ENCODE measurements at regions not wholly inside any gene's neighbourhood (a gene's known extent, or its start where the extent isn't known, plus 50 kb on each side); places are given as distances from the start of the nearest gene placed in this dataset.

- Histone ChIP-seq H4K20me1 (ENCODE audit: insufficient read depth) (no peaks in the 10 kb centered on the region), H3K27me3 (ENCODE audit: insufficient read depth, low read length) (no peaks in the 10 kb centered on the region), H3K4me1 (ENCODE audit: control insufficient read depth in 1 of 2, insufficient read depth in 2 of 2, low read length in 2 of 2) (peaks cover 2 to 51% of the 10 kb centered on the region in 2 experiments; a peak in 3 of 4 replicates), H3K9me2 (ENCODE audit: insufficient read depth) (no peaks in the 10 kb centered on the region), H3K36me3 (ENCODE audit: control insufficient read depth in 1 of 2, insufficient read depth in 2 of 2, low read length in 2 of 2) (no peaks in the 10 kb centered on the region), H2AFZ (ENCODE audit: low read depth, low read length, poor library complexity, severe bottlenecking) (no peak overlapping the region), H3K79me2 (ENCODE audit: insufficient read depth, low read length) (no peaks in the 10 kb centered on the region), H3K27ac (ENCODE audit: low read depth, low read length) (no peak overlapping the region), H3K9ac (ENCODE audit: low read length) (no peak overlapping the region), H3K4me2 (ENCODE audit: low read length) (no peak overlapping the region), H3K9me3 (ENCODE audit: control insufficient read depth in 1 of 2, insufficient read depth in 1 of 2, low read depth in 1 of 2, low read length in 2 of 2) (no peaks in the 10 kb centered on the region), H3K4me3 (replicated peaks in 1 of 2; ENCODE audit: low read depth in 1 of 2, low read length in 2 of 2) (no peak overlapping the region)
- CTCF ChIA-PET = interaction anchor here (1.1 kb wide), 1 partner anchor 203 kb away, joined by 4 read pairs; no protein-coding TSS in a partner anchor
- intact Hi-C loops (cut with micrococcal nuclease) = loop anchor here (10.0 kb wide), 1 partner anchor 599 kb away; no protein-coding TSS in a partner anchor
- POLR2A ChIA-PET = no interaction called here
- RAD21 ChIA-PET (ENCODE audit: low non-redundant PET in 1 of 2, low total read pairs in 2 of 2, uncharacterized antibody in 2 of 2, unreplicated experiment in 2 of 2) = no interaction called here
- BruUV-seq (replicated peaks) = no TSS peak
- TF ChIP-seq FOSL1 (IDR thresholded peaks at IDR 0.05; ENCODE audit: low read depth) (no peak), ZNF274 (IDR thresholded peaks at IDR 0.05; ENCODE audit: low read depth, low read length) (no peak), MAX (IDR thresholded peaks at IDR 0.05) (no peak), CBX3 (IDR thresholded peaks at IDR 0.05; ENCODE audit: low read depth) (no peak), EZH2phosphoT487 (IDR thresholded peaks at IDR 0.05; ENCODE audit: borderline replicate concordance) (no peak)
- DNase-seq (ENCODE audit: low read depth, low spot score) = no peak
- no peak for ATAC-seq
These were observed 101.5 kb upstream of the MAML3 start for GRCh38 chr4:140255467-140255866.

- Histone ChIP-seq H4K20me1 (ENCODE audit: insufficient read depth) (no peaks in the 10 kb centered on the region), H3K9me3 (ENCODE audit: control insufficient read depth in 1 of 2, insufficient read depth in 1 of 2, low read depth in 1 of 2, low read length in 2 of 2) (no peaks in the 10 kb centered on the region), H3K27ac (ENCODE audit: low read depth, low read length) (no peak overlapping the region), H3K79me2 (ENCODE audit: insufficient read depth, low read length) (no peaks in the 10 kb centered on the region), H3K27me3 (ENCODE audit: insufficient read depth, low read length) (no peaks in the 10 kb centered on the region), H3K9me2 (ENCODE audit: insufficient read depth) (no peaks in the 10 kb centered on the region), H3K4me3 (replicated peaks in 1 of 2; ENCODE audit: low read depth in 1 of 2, low read length in 2 of 2) (no peak overlapping the region), H3K4me2 (ENCODE audit: low read length) (no peak overlapping the region), H3K4me1 (ENCODE audit: control insufficient read depth in 1 of 2, insufficient read depth in 2 of 2, low read length in 2 of 2) (peaks cover 2 to 45% of the 10 kb centered on the region in 2 experiments; a peak in 3 of 4 replicates), H2AFZ (ENCODE audit: low read depth, low read length, poor library complexity, severe bottlenecking) (no peak overlapping the region), H3K36me3 (ENCODE audit: control insufficient read depth in 1 of 2, insufficient read depth in 2 of 2, low read length in 2 of 2) (no peaks in the 10 kb centered on the region), H3K9ac (ENCODE audit: low read length) (no peak overlapping the region)
- intact Hi-C loops (cut with micrococcal nuclease) = loop anchor here (5.0 to 10.0 kb wide), 2 partner anchors 597 to 600 kb away; no protein-coding TSS in a partner anchor
- no peak for ATAC-seq
- TF ChIP-seq EZH2 (IDR thresholded peaks at IDR 0.05) (no peak), POLR2A (IDR thresholded peaks at IDR 0.05; ENCODE audit: borderline replicate concordance, extremely low read depth, insufficient read depth, insufficient read length) (no peak)
- POLR2A ChIA-PET = interaction anchor here (1.1 kb wide), 1 partner anchor 72 kb away, joined by 3 read pairs; no protein-coding TSS in a partner anchor
- DNase-seq (ENCODE audit: low read depth, low spot score) = no peak
- no TSS peak for BruUV-seq (replicated peaks)
- RAD21 ChIA-PET (ENCODE audit: low non-redundant PET in 1 of 2, low total read pairs in 2 of 2, uncharacterized antibody in 2 of 2, unreplicated experiment in 2 of 2) = no interaction called here
- CTCF ChIA-PET = interaction anchor here (1.1 to 2.8 kb wide), 2 partner anchors 12 to 203 kb away, joined by 4 to 8 read pairs; no protein-coding TSS in a partner anchor
These were observed 100.8 kb upstream of the MAML3 start for GRCh38 chr4:140254651-140255299.

Data from HCT116 (cell line).